A673 (cell line): ENCODE measurements at regions not wholly inside any gene's neighbourhood (a gene's known extent, or its start where the extent isn't known, plus 50 kb on each side); places are given as distances from the start of the nearest gene placed in this dataset.

ENCODE experiments used
- BruUV-seq: library from RNA; stranded (reverse); fragments of 400-500 nt; replicated peaks from 2 replicates; lab custom pipeline; 2021; lab: Mats Ljungman, UMichigan
- CTCF ChIA-PET: fragments of 300-600 bp; sonication (Branson Sonifier 250); formaldehyde crosslinking; loops from one replicate; lab custom pipeline; 2022; ENCODE audit warnings: antibody characterized with exemption; lab: Charles Lee
- POLR2A ChIA-PET: fragments of 300-600 bp; sonication (Branson Sonifier 250); formaldehyde crosslinking; loops from one replicate; lab custom pipeline; 2022; ENCODE audit warnings: antibody characterized with exemption; ENCODE audit not compliant: low non-redundant PET; lab: Charles Lee
- DNase-seq: peaks from one replicate; pipeline ENCODE4 v3.0.0-alpha.2; 2015; ENCODE audit warnings: low spot score
- H3K27ac ChIP-seq: fragments of 200-600 bp; sonication (generic); 2 replicates; pipeline ENCODE4 v1.5.1; 2016; ENCODE audit warnings: mixed run types, low read depth, mild to moderate bottlenecking, mixed read lengths, antibody characterized with exemption, low read length; ENCODE audit not compliant: poor library complexity, severe bottlenecking
- H3K27me3 ChIP-seq: fragments of 200-600 bp; sonication (generic); replicated peaks from 2 replicates; pipeline ENCODE4 v1.6.1; 2017; ENCODE audit warnings: mixed run types, low read depth, mild to moderate bottlenecking, mixed read lengths, antibody characterized with exemption, low read length; ENCODE audit not compliant: insufficient read depth, poor library complexity
- H3K36me3 ChIP-seq: fragments of 200-600 bp; sonication (generic); 2 replicates; pipeline ENCODE4 v1.6.1; 2016; ENCODE audit warnings: mixed run types, mild to moderate bottlenecking, mixed read lengths, antibody characterized with exemption, low read length; ENCODE audit not compliant: insufficient read depth, poor library complexity, severe bottlenecking
- H3K4me1 ChIP-seq: fragments of 200-600 bp; sonication (generic); 2 replicates; pipeline ENCODE4 v1.6.1; 2017; ENCODE audit warnings: mixed run types, mild to moderate bottlenecking, mixed read lengths, antibody characterized with exemption, low read length; ENCODE audit not compliant: insufficient read depth, poor library complexity, severe bottlenecking
- H3K4me3 ChIP-seq: fragments of 200-600 bp; sonication (generic); 2 replicates; pipeline ENCODE4 v1.5.1; 2016; ENCODE audit warnings: low read depth, mixed run types, mild to moderate bottlenecking, mixed read lengths, low read length; ENCODE audit not compliant: poor library complexity, severe bottlenecking
- H3K9me3 ChIP-seq: fragments of 200-600 bp; sonication (generic); 2 replicates; pipeline ENCODE4 v1.6.1; 2016; ENCODE audit warnings: mixed run types, low read depth, mild to moderate bottlenecking, mixed read lengths, antibody characterized with exemption, low read length; ENCODE audit not compliant: poor library complexity, severe bottlenecking
- EZH2 ChIP-seq: fragments of 200-600 bp; sonication (generic); IDR thresholded peaks from 2 replicates; pipeline ENCODE4 v1.6.1; 2017; ENCODE audit warnings: borderline replicate concordance, low read depth, mild to moderate bottlenecking, mixed read lengths, antibody characterized with exemption, low read length; ENCODE audit not compliant: poor library complexity, severe bottlenecking
- intact Hi-C: fragments of 100-400 bp; cut with micrococcal nuclease; formaldehyde crosslinking; loops from one replicate; pipeline ENCODE4 v1.10.0; 2022; ENCODE audit not compliant: unreplicated experiment
- TF ChIP-seq, protein P1 (sequence below): fragments of 300-800, 200-600 bp; sonication (generic); conservative IDR thresholded peaks from 2 replicates; pipeline ENCODE4 v1.5.1; 2017; ENCODE audit warnings: low read depth, mild to moderate bottlenecking, antibody characterized with exemption, low read length, moderate library complexity, mixed read lengths

- ChIA-PET POLR2A (no interaction called here), CTCF (no interaction called here)
- BruUV-seq, result no TSS peak
- no peak overlapping the region for H3K4me3 ChIP-seq
- peaks cover 5% of the 10 kb centered on the region for H3K27me3 ChIP-seq
- no peaks in the 10 kb centered on the region for H3K4me1 ChIP-seq
- no peaks in the 10 kb centered on the region for H3K9me3 ChIP-seq
- intact Hi-C loops, result no loop called here
- TF ChIP-seq, protein P1, sequence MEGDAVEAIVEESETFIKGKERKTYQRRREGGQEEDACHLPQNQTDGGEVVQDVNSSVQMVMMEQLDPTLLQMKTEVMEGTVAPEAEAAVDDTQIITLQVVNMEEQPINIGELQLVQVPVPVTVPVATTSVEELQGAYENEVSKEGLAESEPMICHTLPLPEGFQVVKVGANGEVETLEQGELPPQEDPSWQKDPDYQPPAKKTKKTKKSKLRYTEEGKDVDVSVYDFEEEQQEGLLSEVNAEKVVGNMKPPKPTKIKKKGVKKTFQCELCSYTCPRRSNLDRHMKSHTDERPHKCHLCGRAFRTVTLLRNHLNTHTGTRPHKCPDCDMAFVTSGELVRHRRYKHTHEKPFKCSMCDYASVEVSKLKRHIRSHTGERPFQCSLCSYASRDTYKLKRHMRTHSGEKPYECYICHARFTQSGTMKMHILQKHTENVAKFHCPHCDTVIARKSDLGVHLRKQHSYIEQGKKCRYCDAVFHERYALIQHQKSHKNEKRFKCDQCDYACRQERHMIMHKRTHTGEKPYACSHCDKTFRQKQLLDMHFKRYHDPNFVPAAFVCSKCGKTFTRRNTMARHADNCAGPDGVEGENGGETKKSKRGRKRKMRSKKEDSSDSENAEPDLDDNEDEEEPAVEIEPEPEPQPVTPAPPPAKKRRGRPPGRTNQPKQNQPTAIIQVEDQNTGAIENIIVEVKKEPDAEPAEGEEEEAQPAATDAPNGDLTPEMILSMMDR, result no peak
- TF ChIP-seq EZH2, result no peak
- H3K27ac ChIP-seq, result no peak overlapping the region
- H3K36me3 ChIP-seq, result no peaks in the 10 kb centered on the region
- no peak for DNase-seq
These were observed 157.6 kb downstream of the ZNF518B start for GRCh38 chr4:10299601-10300000.

GRCh38 chr4:10298681-10299080 is 158.5 kb downstream of the ZNF518B start:
- Histone ChIP-seq H3K4me3 (no peak overlapping the region), H3K27ac (no peak overlapping the region), H3K36me3 (no peaks in the 10 kb centered on the region), H3K4me1 (no peaks in the 10 kb centered on the region), H3K27me3 (peaks cover 5% of the 10 kb centered on the region), H3K9me3 (no peaks in the 10 kb centered on the region)
- ChIA-PET CTCF (no interaction called here), POLR2A (no interaction called here)
- no peak for DNase-seq
- no TSS peak for BruUV-seq
- intact Hi-C loops, result no loop called here
- no peak for TF ChIP-seq EZH2

DNA sequence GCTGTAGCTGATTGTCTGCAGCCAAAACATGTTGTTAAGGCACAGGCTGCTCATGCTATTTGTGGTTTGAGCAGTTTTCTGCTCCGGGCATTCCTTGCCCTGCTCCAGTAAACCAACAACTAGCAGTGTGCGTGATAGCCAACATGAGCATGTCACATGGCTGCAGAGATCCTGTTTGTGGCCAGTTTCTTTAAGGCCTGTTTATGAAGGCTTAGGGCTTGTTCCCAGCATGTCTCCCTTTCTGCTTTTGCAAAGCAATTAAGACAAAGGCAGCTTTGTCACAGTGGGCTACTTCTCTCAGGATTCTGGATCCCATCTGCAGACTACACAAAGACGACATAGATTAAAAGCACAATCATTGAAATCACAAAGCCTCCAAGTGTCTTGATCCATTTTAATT is 160.5 kb downstream of the ZNF518B start:
- intact Hi-C loops, result no loop called here
- no peak for TF ChIP-seq EZH2
- TF ChIP-seq, protein P1, result no peak
- ChIA-PET POLR2A (no interaction called here), CTCF (no interaction called here)
- BruUV-seq, result no TSS peak
- H3K36me3 ChIP-seq, result no peaks in the 10 kb centered on the region
- no peak overlapping the region for H3K4me3 ChIP-seq
- DNase-seq, result no peak
- no peaks in the 10 kb centered on the region for H3K4me1 ChIP-seq
- H3K27me3 ChIP-seq, result peaks cover 5% of the 10 kb centered on the region
- no peak overlapping the region for H3K27ac ChIP-seq
- H3K9me3 ChIP-seq, result no peaks in the 10 kb centered on the region

GRCh38 chr4:10295301-10295700 is 161.9 kb downstream of the ZNF518B start:
- H3K27ac ChIP-seq, result no peak overlapping the region
- no peaks in the 10 kb centered on the region for H3K36me3 ChIP-seq
- H3K4me1 ChIP-seq, result no peaks in the 10 kb centered on the region
- intact Hi-C loops, result no loop called here
- TF ChIP-seq, protein P1, result no peak
- TF ChIP-seq EZH2, result no peak
- H3K27me3 ChIP-seq, result no peaks in the 10 kb centered on the region
- CTCF ChIA-PET, result no interaction called here
- no TSS peak for BruUV-seq
- no peaks in the 10 kb centered on the region for H3K9me3 ChIP-seq
- POLR2A ChIA-PET, result no interaction called here
- no peak for DNase-seq
- no peak overlapping the region for H3K4me3 ChIP-seq
